Pancreas (tissue), 10 donors: ENCODE measurements at regions not wholly inside any gene's neighbourhood (a gene's known extent, or its start where the extent isn't known, plus 50 kb on each side); places are given as distances from the start of the nearest gene placed in this dataset.
A peak's percentile ranks its signal among the peaks of the same experiment; 100 is the strongest.

ENCODE experiments used
- ATAC-seq, 4 donors: fragments of 200-7000 bp; cut with Tn5 transposase; one replicate each; pipeline versions ENCODE4 v1.8.0 to v1.9.1; 2020; ENCODE audit warnings: mild to moderate bottlenecking in 4 of 4, moderate library complexity in 4 of 4
- DNase-seq, 6 donors: peaks; one replicate each; pipeline ENCODE4 v3.0.0-alpha.2; 2020
- FAIRE-seq: peaks from 2 replicates; lab custom pipeline; 2012; peaks lifted over from hg19 to GRCh38; lab: Jason Lieb, UNC
- H3K27ac ChIP-seq, 4 donors: fragments of 200-600 bp; sonication (generic); 1 replicate in 3 of 4; 2 replicates in 1 of 4; pipeline versions ENCODE4 v1.5.0 to v1.8.0; 2020
- H3K27me3 ChIP-seq, 4 donors: fragments of 200-600 bp; one replicate each; pipeline ENCODE4 v1.8.0; 2021
- H3K36me3 ChIP-seq, 3 donors: fragments of 200-600 bp; sonication (generic) in 1 of 3; one replicate each; pipeline versions ENCODE4 v1.5.0 to v1.8.0; 2020 to 2021
- H3K4me1 ChIP-seq, 3 donors: fragments of 200-600 bp; one replicate each; pipeline ENCODE4 v1.8.0; 2021
- H3K4me3 ChIP-seq, 4 donors: fragments of 200-600 bp; sonication (generic) in 2 of 4; one replicate each; pipeline versions ENCODE4 v1.5.0 to v1.8.0; 2020 to 2021
- H3K9me3 ChIP-seq, 4 donors: fragments of 200-600 bp; one replicate each; pipeline ENCODE4 v1.8.0; 2021
- WGBS, 2 donors: extraction: QIAGEN DNeasy Blood & Tissue Kit; methylation state at CpG; one replicate each; pipeline ENCODE4 v1.1.7; 2013; 5-methylcytosine and 5-hydroxymethylcytosine counted together
- intact Hi-C, 3 donors: fragments of 100-400 bp; cut with DNase I; formaldehyde crosslinking; loops; one replicate each; pipeline versions ENCODE4 v1.11.1 to v1.14.2; 2022
- TF ChIP-seq, protein P1 (sequence below), 4 donors: fragments of 200-600 bp; sonication (generic) in 3 of 4; IDR thresholded peaks; one replicate each; pipeline versions ENCODE4 v1.5.0 to v1.8.0; 2021; ENCODE audit warnings: antibody characterized with exemption in 4 of 4
- donor health status: healthy with polysubstance abuse.
- donor health status: DM: no; HTN: no; CAD: no; lungs with moderate emphysema.
- donor health status: DM: no; HTN: no; CAD: no.
- donor health status: control.
- donor health status: control.
- donor health status: Bipolar disorder and iron deficiency.
- donor health status: DM: yes; HTN: yes; CAD: no.
- donor health status: DM: no; HTN: no; CAD: no.
- donor health status: DM: no; HTN: no; CAD: no.
- donor health status: DM: yes; HTN: yes; CAD: no.

- DNase-seq (peak in 2 of 6 donors; percentile 2 to 48), FAIRE-seq (no peak), ATAC-seq (no peak)
- whole genome bisulfite sequencing, 2 donors, result 55 to 72% methylated on average over 23 of the region's 23 CpGs
- intact Hi-C loops, result no loop called here
- Histone ChIP-seq H3K27ac (no peak overlapping the region), H3K27me3 (no peaks in the 10 kb centered on the region), H3K4me3 (no peak overlapping the region), H3K4me1 (no peaks in the 10 kb centered on the region), H3K9me3 (no peaks in the 10 kb centered on the region), H3K36me3 (no peaks in the 10 kb centered on the region)
- TF ChIP-seq, protein P1, sequence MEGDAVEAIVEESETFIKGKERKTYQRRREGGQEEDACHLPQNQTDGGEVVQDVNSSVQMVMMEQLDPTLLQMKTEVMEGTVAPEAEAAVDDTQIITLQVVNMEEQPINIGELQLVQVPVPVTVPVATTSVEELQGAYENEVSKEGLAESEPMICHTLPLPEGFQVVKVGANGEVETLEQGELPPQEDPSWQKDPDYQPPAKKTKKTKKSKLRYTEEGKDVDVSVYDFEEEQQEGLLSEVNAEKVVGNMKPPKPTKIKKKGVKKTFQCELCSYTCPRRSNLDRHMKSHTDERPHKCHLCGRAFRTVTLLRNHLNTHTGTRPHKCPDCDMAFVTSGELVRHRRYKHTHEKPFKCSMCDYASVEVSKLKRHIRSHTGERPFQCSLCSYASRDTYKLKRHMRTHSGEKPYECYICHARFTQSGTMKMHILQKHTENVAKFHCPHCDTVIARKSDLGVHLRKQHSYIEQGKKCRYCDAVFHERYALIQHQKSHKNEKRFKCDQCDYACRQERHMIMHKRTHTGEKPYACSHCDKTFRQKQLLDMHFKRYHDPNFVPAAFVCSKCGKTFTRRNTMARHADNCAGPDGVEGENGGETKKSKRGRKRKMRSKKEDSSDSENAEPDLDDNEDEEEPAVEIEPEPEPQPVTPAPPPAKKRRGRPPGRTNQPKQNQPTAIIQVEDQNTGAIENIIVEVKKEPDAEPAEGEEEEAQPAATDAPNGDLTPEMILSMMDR (IDR thresholded peaks at IDR 0.05), result no peak
Measured at GRCh38 chr11:134531327-134532130, 119.5 kb upstream of the B3GAT1 start.

DNA sequence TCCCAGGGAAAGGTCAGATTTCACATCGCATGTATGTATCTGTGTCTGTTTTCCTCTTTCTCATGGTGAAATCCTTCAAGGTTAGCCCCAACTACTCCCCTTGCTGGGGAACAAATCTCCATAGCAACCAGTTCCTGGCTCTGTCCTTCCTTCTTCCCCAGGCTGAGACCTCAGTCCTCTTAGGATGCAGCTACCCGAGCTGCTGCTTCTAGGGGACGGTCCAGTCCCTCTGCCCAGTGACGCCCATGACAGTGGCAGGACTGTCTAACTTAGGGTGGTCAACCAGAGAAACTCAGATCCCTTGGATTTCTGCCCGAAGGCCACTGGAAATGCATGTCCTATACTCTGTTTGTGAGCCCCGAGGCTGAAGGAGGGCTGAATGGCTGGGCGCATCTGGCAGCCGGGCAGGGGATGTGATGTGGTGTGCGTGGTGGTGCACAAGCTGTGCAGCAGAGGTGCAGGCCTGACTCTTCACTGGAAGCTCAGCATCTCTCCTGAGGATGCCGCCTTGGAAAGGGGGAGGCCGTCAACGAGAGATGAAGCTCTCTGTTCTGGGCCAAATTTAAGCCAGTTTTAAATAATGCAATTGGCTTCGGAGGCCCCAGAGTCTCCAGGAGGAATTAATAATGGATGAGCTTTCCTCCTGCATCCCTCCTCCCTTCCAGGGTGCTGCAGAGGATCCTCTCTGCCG, 118.7 kb upstream of the B3GAT1 start:
- H3K27ac ChIP-seq, result no peak overlapping the region
- no peaks in the 10 kb centered on the region for H3K4me1 ChIP-seq
- intact Hi-C loops, result no loop called here
- peak in 1 of 6 donors; percentile 6 for DNase-seq
- H3K36me3 ChIP-seq, result no peaks in the 10 kb centered on the region
- TF ChIP-seq, protein P1 (IDR thresholded peaks at IDR 0.05), result no peak
- H3K4me3 ChIP-seq, result no peak overlapping the region
- no peak for FAIRE-seq
- H3K9me3 ChIP-seq, result no peaks in the 10 kb centered on the region
- H3K27me3 ChIP-seq, result no peaks in the 10 kb centered on the region
- 56 to 66% methylated on average over 14 of the region's 14 CpGs for WGBS, 2 donors
- ATAC-seq, result no peak

GRCh38 chr11:134529212-134530096, 117.4 kb upstream of the B3GAT1 start:
- Histone ChIP-seq H3K27me3 (no peaks in the 10 kb centered on the region), H3K4me1 (no peaks in the 10 kb centered on the region), H3K4me3 (no peak overlapping the region), H3K9me3 (no peaks in the 10 kb centered on the region), H3K27ac (no peak overlapping the region), H3K36me3 (no peaks in the 10 kb centered on the region)
- intact Hi-C loops, result no loop called here
- WGBS, 2 donors, result 47 to 64% methylated on average over 26 of the region's 26 CpGs
- ATAC-seq (no peak), FAIRE-seq (no peak), DNase-seq (peak in 1 of 6 donors; percentile 35)
- TF ChIP-seq, protein P1 (IDR thresholded peaks at IDR 0.05), result no peak

DNA sequence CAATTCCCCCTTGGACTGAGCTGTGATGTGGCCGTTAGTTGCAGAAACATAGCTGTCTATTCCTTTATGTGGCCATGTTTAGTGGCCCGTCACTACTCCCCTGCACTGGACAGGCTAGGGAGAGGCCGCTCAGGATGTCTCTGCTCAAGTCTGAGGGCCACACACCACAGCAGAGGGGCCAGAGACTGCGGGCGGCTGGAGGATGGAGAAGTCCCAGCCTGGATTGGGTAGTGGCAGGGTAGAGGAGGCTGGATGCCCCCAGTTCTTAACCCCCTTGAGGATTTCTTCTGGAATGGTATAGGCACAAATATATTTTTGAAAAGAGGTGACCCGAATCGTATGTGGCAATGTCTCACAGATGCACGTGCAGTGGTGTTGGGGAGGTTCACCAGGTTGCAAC, 116.4 kb upstream of the B3GAT1 start:
- FAIRE-seq, result no peak
- WGBS, 2 donors, result 73 to 74% methylated on average over 8 of the region's 8 CpGs
- peak in 1 of 6 donors; percentile 1 for DNase-seq

More for the DNA sequence above, 116.4 kb upstream of the B3GAT1 start:
- H3K27ac ChIP-seq, result no peak overlapping the region
- TF ChIP-seq, protein P1 (IDR thresholded peaks at IDR 0.05), result no peak
- ATAC-seq, result no peak
- intact Hi-C loops, result no loop called here
- no peaks in the 10 kb centered on the region for H3K27me3 ChIP-seq
- H3K9me3 ChIP-seq, result no peaks in the 10 kb centered on the region
- no peaks in the 10 kb centered on the region for H3K4me1 ChIP-seq
- H3K36me3 ChIP-seq, result no peaks in the 10 kb centered on the region
- H3K4me3 ChIP-seq, result no peak overlapping the region
